A673 (cell line): ENCODE measurements at regions not wholly inside any gene's neighbourhood (a gene's known extent, or its start where the extent isn't known, plus 50 kb on each side); places are given as distances from the start of the nearest gene placed in this dataset.

ENCODE experiments used
- CTCF ChIP-seq: fragments of 300-800, 200-600 bp; sonication (generic); conservative IDR thresholded peaks from 2 replicates; pipeline ENCODE4 v1.5.1; 2017; ENCODE audit warnings: low read depth, mild to moderate bottlenecking, antibody characterized with exemption, low read length, moderate library complexity, mixed read lengths
- EZH2 ChIP-seq: fragments of 200-600 bp; sonication (generic); IDR thresholded peaks from 2 replicates; pipeline ENCODE4 v1.6.1; 2017; ENCODE audit warnings: borderline replicate concordance, low read depth, mild to moderate bottlenecking, mixed read lengths, antibody characterized with exemption, low read length; ENCODE audit not compliant: poor library complexity, severe bottlenecking

DNA sequence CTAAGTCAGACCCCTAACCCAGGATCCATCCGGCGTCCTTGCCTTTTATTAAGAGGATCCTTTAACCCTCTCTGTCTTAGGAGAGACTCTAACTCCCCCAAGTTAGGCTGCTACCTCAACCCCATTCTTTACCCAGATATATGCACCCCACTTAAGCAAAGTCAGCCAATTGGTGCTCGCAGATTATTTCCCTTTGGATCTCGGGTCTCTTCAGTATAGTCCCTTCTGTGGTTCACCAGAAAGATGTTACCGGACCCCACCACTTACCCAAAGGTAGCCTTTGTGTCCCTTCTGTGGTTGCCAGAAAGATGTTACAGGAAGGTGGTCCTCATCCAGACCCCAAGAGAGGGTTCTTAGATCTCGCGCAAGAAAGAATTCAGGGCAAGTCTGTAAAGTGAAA, 212.9 kb upstream of the GRID2 start:
- TF ChIP-seq CTCF (no peak), EZH2 (no peak)
